ENCODE measurements at regions not wholly inside any gene's neighbourhood (a gene's known extent, or its start where the extent isn't known, plus 50 kb on each side); places are given as distances from the start of the nearest gene placed in this dataset.

GRCh38 chr4:100086766-100087431 lies 103.4 kb downstream of the DDIT4L start:
- no peak for DNase-seq (ENCODE audit: low read depth in 3 of 3, low spot score in 2 of 3)

- DNase-seq (ENCODE audit: low read depth in 3 of 3, low spot score in 2 of 3), result no peak
Measured at GRCh38 chr4:100084892-100085291, 105.4 kb downstream of the DDIT4L start.

- DNase-seq (ENCODE audit: low read depth in 3 of 3, low spot score in 2 of 3), result no peak
Measured at GRCh38 chr4:100083289-100083688, 107.0 kb downstream of the DDIT4L start.

GRCh38 chr4:100082852-100083251 lies 107.4 kb downstream of the DDIT4L start:
- no peak for DNase-seq (ENCODE audit: low read depth in 3 of 3, low spot score in 2 of 3)

GRCh38 chr4:100081491-100081890 lies 108.8 kb downstream of the DDIT4L start:
- no peak for DNase-seq (ENCODE audit: low read depth in 3 of 3, low spot score in 2 of 3)

- DNase-seq (ENCODE audit: low read depth in 3 of 3, low spot score in 2 of 3), result no peak
Measured at GRCh38 chr4:100079264-100079663, 111.0 kb downstream of the DDIT4L start.

GRCh38 chr4:100076753-100077152 lies 113.5 kb downstream of the DDIT4L start:
- DNase-seq (ENCODE audit: low read depth in 3 of 3, low spot score in 2 of 3), result no peak

GRCh38 chr4:100075486-100076270 lies 114.6 kb downstream of the DDIT4L start:
- DNase-seq (ENCODE audit: low read depth in 3 of 3, low spot score in 2 of 3), result no peak

GRCh38 chr4:100075056-100075455 lies 115.2 kb downstream of the DDIT4L start:
- no peak for DNase-seq (ENCODE audit: low read depth in 3 of 3, low spot score in 2 of 3)

- DNase-seq (ENCODE audit: low read depth in 3 of 3, low spot score in 2 of 3), result no peak
Measured at GRCh38 chr4:100071506-100071905, 118.8 kb downstream of the DDIT4L start.

GRCh38 chr4:100070868-100071267 lies 119.4 kb downstream of the DDIT4L start:
- no peak for DNase-seq (ENCODE audit: low read depth in 3 of 3, low spot score in 2 of 3)

- DNase-seq (ENCODE audit: low read depth in 3 of 3, low spot score in 2 of 3), result no peak
Measured at GRCh38 chr4:100069207-100069606, 119.1 kb upstream of the H2AZ1 start.

GRCh38 chr4:100067255-100067654 lies 117.2 kb upstream of the H2AZ1 start:
- no peak for DNase-seq (ENCODE audit: low read depth in 3 of 3, low spot score in 2 of 3)

GRCh38 chr4:100063355-100063754 lies 113.3 kb upstream of the H2AZ1 start:
- DNase-seq (ENCODE audit: low read depth in 3 of 3, low spot score in 2 of 3), result no peak

- no peak for DNase-seq (ENCODE audit: low read depth in 3 of 3, low spot score in 2 of 3)
Measured at GRCh38 chr4:100062921-100063320, 112.8 kb upstream of the H2AZ1 start.

GRCh38 chr4:100061835-100062234 lies 111.8 kb upstream of the H2AZ1 start:
- no peak for DNase-seq (ENCODE audit: low read depth in 3 of 3, low spot score in 2 of 3)

GRCh38 chr4:100060765-100061416 lies 110.8 kb upstream of the H2AZ1 start:
- no peak for DNase-seq (ENCODE audit: low read depth in 3 of 3, low spot score in 2 of 3)

- no peak for DNase-seq (ENCODE audit: low read depth in 3 of 3, low spot score in 2 of 3)
Measured at GRCh38 chr4:100059467-100059866, 109.4 kb upstream of the H2AZ1 start.

- no peak for DNase-seq (ENCODE audit: low read depth in 3 of 3, low spot score in 2 of 3)
Measured at GRCh38 chr4:100056701-100057100, 106.6 kb upstream of the H2AZ1 start.

- no peak for DNase-seq (ENCODE audit: low read depth in 3 of 3, low spot score in 2 of 3)
Measured at GRCh38 chr4:100054071-100054470, 104.0 kb upstream of the H2AZ1 start.

GRCh38 chr4:100049872-100050271 lies 99.8 kb upstream of the H2AZ1 start:
- no peak for DNase-seq (ENCODE audit: low read depth in 3 of 3, low spot score in 2 of 3)

- DNase-seq (ENCODE audit: low read depth in 3 of 3, low spot score in 2 of 3), result no peak
Measured at GRCh38 chr4:100042711-100043110, 92.6 kb upstream of the H2AZ1 start.

Data from right renal cortex interstitium (tissue), 3 donors.